Neural cell (in vitro differentiated cells): ENCODE measurements at regions not wholly inside any gene's neighbourhood (a gene's known extent, or its start where the extent isn't known, plus 50 kb on each side); places are given as distances from the start of the nearest gene placed in this dataset.

Source experiments
- H2AFZ ChIP-seq: fragments of 200-600, 300-800 bp; sonication (generic), shearing (Covaris generic); 2 replicates; pipeline ENCODE4 v1.6.0; 2014; ENCODE audit warnings: low read depth, mild to moderate bottlenecking, antibody characterized with exemption, low read length, moderate library complexity
- H3F3A ChIP-seq: fragments of 200-600 bp; shearing (Covaris generic); 2 replicates; pipeline ENCODE4 v1.6.1; 2016; ENCODE audit warnings: mild to moderate bottlenecking, moderate library complexity, mixed read lengths, antibody characterized with exemption, low read length; ENCODE audit not compliant: insufficient read depth, poor library complexity, severe bottlenecking
- H3K27ac ChIP-seq: fragments of 200-600, 300-800 bp; sonication (generic), shearing (Covaris generic); 2 replicates; pipeline ENCODE4 v1.5.1; 2014; ENCODE audit warnings: mild to moderate bottlenecking, low read length, moderate library complexity
- H3K27me3 ChIP-seq: fragments of 300-800, 200-600 bp; sonication (generic), shearing (Covaris generic); 2 replicates; pipeline ENCODE4 v1.6.0; 2014; ENCODE audit warnings: mild to moderate bottlenecking, low read depth, low read length, moderate library complexity; ENCODE audit not compliant: insufficient read depth
- H3K36me3 ChIP-seq: fragments of 300-800, 200-600 bp; sonication (generic), shearing (Covaris generic); 2 replicates; pipeline ENCODE4 v1.5.1; 2014; ENCODE audit warnings: mild to moderate bottlenecking, antibody characterized with exemption, low read length, moderate library complexity; ENCODE audit not compliant: insufficient read depth
- H3K4me2 ChIP-seq: fragments of 300-800, 200-600 bp; sonication (generic), shearing (Covaris generic); 2 replicates; pipeline ENCODE4 v1.6.0; 2014; ENCODE audit warnings: mild to moderate bottlenecking, low read length
- H3K4me3 ChIP-seq: fragments of 300-800, 200-600 bp; sonication (generic), shearing (Covaris generic); 2 replicates; pipeline ENCODE4 v1.5.1; 2014; ENCODE audit warnings: mild to moderate bottlenecking, low read length, moderate library complexity
- H3K79me2 ChIP-seq: fragments of 200-600 bp; shearing (Covaris generic); replicated peaks from 2 replicates; pipeline ENCODE4 v1.6.0; 2014; ENCODE audit warnings: mild to moderate bottlenecking, low read length, moderate library complexity; ENCODE audit not compliant: insufficient read depth
- H3K9ac ChIP-seq: fragments of 300-800, 200-600 bp; sonication (generic), shearing (Covaris generic); 2 replicates; pipeline ENCODE4 v1.6.1; 2016; ENCODE audit warnings: mild to moderate bottlenecking, low read length, mixed read lengths
- H3K9me2 ChIP-seq: fragments of 200-600 bp; shearing (Covaris generic); 2 replicates; pipeline ENCODE4 v1.6.1; 2016; ENCODE audit warnings: mild to moderate bottlenecking, low read length, mixed read lengths; ENCODE audit not compliant: insufficient read depth
- H3K9me3 ChIP-seq: fragments of 200-600, 300-800 bp; sonication (generic), shearing (Covaris generic); 2 replicates; pipeline ENCODE4 v1.6.1; 2016; ENCODE audit warnings: mild to moderate bottlenecking, mixed run types, low read length, moderate library complexity, mixed read lengths
- H4K20me1 ChIP-seq: fragments of 200-600 bp; shearing (Covaris generic); 2 replicates; pipeline ENCODE4 v1.6.1; 2016; ENCODE audit warnings: mild to moderate bottlenecking, mixed run types; ENCODE audit not compliant: insufficient read depth
- EP300 ChIP-seq: fragments of 450-650 bp; conservative IDR thresholded peaks from 2 replicates; pipeline ENCODE4 v1.6.1; 2014; ENCODE audit warnings: antibody characterized with exemption, mild to moderate bottlenecking, moderate library complexity; ENCODE audit not compliant: poor library complexity, severe bottlenecking
- EZH2 ChIP-seq: fragments of 200-600, 300-800 bp; shearing (Covaris generic), sonication (generic); IDR thresholded peaks from 2 replicates; pipeline ENCODE4 v1.6.1; 2014; ENCODE audit warnings: antibody characterized with exemption, low read length, borderline replicate concordance, mild to moderate bottlenecking; ENCODE audit not compliant: insufficient read depth, poor library complexity, severe bottlenecking
- MXI1 ChIP-seq: fragments of 450-650 bp; conservative IDR thresholded peaks from 2 replicates; pipeline ENCODE4 v1.6.1; 2014; ENCODE audit warnings: antibody characterized with exemption, mild to moderate bottlenecking; ENCODE audit not compliant: poor library complexity, severe bottlenecking
- POLR2AphosphoS5 ChIP-seq: IDR thresholded peaks from 2 replicates; pipeline ENCODE4 v1.6.1; 2012
- RAD21 ChIP-seq: fragments of 450-650 bp; conservative IDR thresholded peaks from 2 replicates; pipeline ENCODE4 v1.6.1; 2014; ENCODE audit warnings: antibody characterized with exemption, mild to moderate bottlenecking, moderate library complexity
- SMC3 ChIP-seq: fragments of 450-650 bp; conservative IDR thresholded peaks from 2 replicates; pipeline ENCODE4 v1.6.1; 2014; ENCODE audit warnings: antibody characterized with exemption, mild to moderate bottlenecking, moderate library complexity; ENCODE audit not compliant: poor library complexity
- TAF1 ChIP-seq: IDR thresholded peaks from 2 replicates; pipeline ENCODE4 v1.6.1; 2012; ENCODE audit warnings: low read depth
- TF ChIP-seq, protein P1 (sequence below): fragments of 450-650 bp; IDR thresholded peaks from 2 replicates; pipeline ENCODE4 v1.5.1; 2014; ENCODE audit warnings: antibody characterized with exemption, mild to moderate bottlenecking, moderate library complexity; ENCODE audit not compliant: poor library complexity, severe bottlenecking
- TF ChIP-seq, protein P2 (sequence below): IDR thresholded peaks from 2 replicates; pipeline ENCODE4 v1.6.1; 2012; ENCODE audit warnings: borderline replicate concordance

DNA sequence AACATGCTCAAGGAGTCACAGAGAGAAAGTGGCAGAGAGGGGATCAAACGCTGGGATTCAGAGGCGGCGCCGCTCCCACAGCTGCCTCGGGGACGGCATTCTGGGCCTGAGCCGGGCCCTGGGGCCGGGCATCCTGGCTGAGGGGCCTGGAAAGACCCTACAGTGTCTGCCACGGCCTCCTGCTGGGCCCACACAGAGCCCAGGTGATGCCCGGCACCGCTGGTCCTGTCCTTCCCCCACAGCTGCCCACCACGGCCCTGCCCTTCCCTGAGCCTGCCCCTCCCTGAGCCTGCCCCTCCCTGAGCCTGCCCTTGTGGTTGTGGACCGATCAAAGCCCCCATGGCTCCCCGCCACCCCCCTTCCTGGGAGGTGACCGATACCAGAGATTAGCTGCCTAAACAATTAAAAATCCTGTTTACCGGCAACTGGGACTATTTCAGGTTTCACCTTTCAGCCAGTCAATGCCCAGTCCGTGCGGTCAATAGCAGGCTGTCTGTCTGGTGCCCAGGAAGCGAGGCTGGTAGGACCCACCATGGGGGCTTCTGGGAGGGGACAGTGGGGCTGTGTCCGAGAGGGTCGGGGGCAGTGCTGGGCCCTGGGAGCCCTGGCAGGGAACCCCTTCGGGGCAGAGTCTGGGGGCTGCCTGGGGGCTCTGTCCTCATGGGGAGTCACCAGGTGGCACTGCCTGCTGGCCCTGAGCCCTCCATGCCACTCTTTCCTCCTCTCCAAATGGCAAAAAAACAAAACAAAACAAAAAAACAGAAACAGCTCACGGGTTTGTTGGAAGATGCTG is 55.4 kb upstream of the GATA5 start:
- Histone ChIP-seq H3K79me2 (no peaks in the 10 kb centered on the region), H3K4me2 (no peak overlapping the region)
- TF ChIP-seq, protein P1, sequence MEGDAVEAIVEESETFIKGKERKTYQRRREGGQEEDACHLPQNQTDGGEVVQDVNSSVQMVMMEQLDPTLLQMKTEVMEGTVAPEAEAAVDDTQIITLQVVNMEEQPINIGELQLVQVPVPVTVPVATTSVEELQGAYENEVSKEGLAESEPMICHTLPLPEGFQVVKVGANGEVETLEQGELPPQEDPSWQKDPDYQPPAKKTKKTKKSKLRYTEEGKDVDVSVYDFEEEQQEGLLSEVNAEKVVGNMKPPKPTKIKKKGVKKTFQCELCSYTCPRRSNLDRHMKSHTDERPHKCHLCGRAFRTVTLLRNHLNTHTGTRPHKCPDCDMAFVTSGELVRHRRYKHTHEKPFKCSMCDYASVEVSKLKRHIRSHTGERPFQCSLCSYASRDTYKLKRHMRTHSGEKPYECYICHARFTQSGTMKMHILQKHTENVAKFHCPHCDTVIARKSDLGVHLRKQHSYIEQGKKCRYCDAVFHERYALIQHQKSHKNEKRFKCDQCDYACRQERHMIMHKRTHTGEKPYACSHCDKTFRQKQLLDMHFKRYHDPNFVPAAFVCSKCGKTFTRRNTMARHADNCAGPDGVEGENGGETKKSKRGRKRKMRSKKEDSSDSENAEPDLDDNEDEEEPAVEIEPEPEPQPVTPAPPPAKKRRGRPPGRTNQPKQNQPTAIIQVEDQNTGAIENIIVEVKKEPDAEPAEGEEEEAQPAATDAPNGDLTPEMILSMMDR: no peak
- TF ChIP-seq EZH2 (no peak), MXI1 (no peak), RAD21 (no peak), SMC3 (no peak), EP300 (no peak), TAF1 (no peak), POLR2AphosphoS5 (no peak)
- TF ChIP-seq, protein P2, sequence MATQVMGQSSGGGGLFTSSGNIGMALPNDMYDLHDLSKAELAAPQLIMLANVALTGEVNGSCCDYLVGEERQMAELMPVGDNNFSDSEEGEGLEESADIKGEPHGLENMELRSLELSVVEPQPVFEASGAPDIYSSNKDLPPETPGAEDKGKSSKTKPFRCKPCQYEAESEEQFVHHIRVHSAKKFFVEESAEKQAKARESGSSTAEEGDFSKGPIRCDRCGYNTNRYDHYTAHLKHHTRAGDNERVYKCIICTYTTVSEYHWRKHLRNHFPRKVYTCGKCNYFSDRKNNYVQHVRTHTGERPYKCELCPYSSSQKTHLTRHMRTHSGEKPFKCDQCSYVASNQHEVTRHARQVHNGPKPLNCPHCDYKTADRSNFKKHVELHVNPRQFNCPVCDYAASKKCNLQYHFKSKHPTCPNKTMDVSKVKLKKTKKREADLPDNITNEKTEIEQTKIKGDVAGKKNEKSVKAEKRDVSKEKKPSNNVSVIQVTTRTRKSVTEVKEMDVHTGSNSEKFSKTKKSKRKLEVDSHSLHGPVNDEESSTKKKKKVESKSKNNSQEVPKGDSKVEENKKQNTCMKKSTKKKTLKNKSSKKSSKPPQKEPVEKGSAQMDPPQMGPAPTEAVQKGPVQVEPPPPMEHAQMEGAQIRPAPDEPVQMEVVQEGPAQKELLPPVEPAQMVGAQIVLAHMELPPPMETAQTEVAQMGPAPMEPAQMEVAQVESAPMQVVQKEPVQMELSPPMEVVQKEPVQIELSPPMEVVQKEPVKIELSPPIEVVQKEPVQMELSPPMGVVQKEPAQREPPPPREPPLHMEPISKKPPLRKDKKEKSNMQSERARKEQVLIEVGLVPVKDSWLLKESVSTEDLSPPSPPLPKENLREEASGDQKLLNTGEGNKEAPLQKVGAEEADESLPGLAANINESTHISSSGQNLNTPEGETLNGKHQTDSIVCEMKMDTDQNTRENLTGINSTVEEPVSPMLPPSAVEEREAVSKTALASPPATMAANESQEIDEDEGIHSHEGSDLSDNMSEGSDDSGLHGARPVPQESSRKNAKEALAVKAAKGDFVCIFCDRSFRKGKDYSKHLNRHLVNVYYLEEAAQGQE: no peak

DNA sequence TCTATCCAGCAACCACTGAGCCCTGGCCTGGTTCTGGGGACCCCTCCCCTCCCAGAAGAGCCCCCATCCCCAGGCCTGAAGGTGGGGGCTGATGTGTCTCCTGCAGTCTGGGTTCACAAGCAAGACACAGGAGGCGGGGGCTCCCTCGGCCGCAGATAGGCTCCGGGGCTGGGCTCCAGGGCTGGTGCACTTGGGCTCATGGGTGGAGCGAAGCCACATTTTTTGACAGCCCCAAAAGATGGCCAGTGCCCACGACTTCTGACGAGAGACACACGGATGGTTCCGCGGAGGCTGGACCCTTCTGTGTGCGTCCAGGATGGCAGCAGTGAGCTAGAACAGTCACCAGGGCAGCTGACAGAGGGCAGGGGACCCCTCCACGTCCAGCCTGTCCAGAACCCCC is 57.1 kb upstream of the GATA5 start:
- H2AFZ ChIP-seq: no peak overlapping the region
- H3K79me2 ChIP-seq: no peaks in the 10 kb centered on the region
- no peaks in the 10 kb centered on the region for H3F3A ChIP-seq
- H3K4me2 ChIP-seq: no peak overlapping the region
- TF ChIP-seq POLR2AphosphoS5 (no peak), TAF1 (no peak), RAD21 (no peak), MXI1 (no peak), EP300 (no peak)
- no peak overlapping the region for H3K27ac ChIP-seq
- H3K9me2 ChIP-seq: no peaks in the 10 kb centered on the region
- no peaks in the 10 kb centered on the region for H3K27me3 ChIP-seq
- H4K20me1 ChIP-seq: no peaks in the 10 kb centered on the region
- H3K9ac ChIP-seq: no peak overlapping the region
- no peaks in the 10 kb centered on the region for H3K36me3 ChIP-seq
- H3K4me3 ChIP-seq: no peak overlapping the region
- H3K9me3 ChIP-seq: no peaks in the 10 kb centered on the region

More for the DNA sequence above, 55.4 kb upstream of the GATA5 start:
- no peaks in the 10 kb centered on the region for H3K9me2 ChIP-seq
- no peaks in the 10 kb centered on the region for H3K36me3 ChIP-seq
- H3K9ac ChIP-seq: no peak overlapping the region
- H2AFZ ChIP-seq: no peak overlapping the region
- H3F3A ChIP-seq: no peaks in the 10 kb centered on the region
- no peaks in the 10 kb centered on the region for H3K27me3 ChIP-seq
- no peak overlapping the region for H3K27ac ChIP-seq
- no peaks in the 10 kb centered on the region for H3K9me3 ChIP-seq
- H4K20me1 ChIP-seq: no peaks in the 10 kb centered on the region
- H3K4me3 ChIP-seq: no peak overlapping the region
